ENCODE measurements at regions not wholly inside any gene's neighbourhood (a gene's known extent, or its start where the extent isn't known, plus 50 kb on each side); places are given as distances from the start of the nearest gene placed in this dataset.

DNA sequence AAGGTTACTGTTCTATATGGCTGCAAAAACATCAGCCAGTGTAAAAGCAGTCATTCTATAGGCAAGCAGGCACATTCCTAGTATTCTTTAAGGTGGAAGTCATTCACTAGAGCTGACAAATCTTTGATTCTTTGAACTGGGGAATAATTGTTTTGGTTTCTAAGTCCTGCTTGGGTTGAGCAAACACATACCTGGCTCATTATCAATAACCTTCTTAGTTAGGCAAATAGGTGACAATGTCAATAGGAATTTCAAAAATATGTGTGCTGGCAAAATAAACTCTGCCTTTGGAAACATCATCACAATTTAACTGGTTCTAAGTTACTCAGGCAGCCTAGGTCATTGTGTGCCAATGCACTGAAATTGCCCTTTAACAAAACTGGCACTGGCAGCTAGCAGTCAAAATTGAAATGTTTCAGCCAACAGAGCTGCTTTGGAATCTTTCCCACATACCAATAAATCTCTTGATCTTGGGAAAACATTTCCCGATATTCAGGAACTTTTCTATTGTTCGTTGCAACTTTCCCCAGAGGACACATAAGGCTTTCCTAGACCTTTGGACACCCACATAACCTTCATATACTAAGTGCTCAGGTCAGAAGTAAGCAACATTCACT lies 402.0 kb upstream of the MMADHC start:
- no peak for DNase-seq

DNA sequence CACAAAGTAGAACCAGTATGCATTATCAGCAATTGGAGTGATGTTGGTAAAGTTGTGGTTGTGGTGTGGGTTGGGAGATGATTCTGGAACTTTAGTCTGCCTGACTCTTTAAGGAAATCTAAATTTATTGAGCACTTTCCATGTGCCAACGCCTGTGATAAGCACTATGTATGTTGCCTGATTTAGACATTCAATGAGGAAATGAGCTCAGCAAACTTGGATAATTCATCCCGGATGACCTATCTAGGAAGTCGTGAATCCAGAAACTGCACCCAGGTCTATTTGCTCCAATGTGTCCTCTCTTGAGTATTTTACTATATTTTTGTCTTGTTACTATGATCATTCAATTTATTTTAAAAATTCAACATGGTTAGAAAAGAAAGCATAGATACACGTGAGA lies 400.8 kb upstream of the MMADHC start:
- DNase-seq: no peak

DNA sequence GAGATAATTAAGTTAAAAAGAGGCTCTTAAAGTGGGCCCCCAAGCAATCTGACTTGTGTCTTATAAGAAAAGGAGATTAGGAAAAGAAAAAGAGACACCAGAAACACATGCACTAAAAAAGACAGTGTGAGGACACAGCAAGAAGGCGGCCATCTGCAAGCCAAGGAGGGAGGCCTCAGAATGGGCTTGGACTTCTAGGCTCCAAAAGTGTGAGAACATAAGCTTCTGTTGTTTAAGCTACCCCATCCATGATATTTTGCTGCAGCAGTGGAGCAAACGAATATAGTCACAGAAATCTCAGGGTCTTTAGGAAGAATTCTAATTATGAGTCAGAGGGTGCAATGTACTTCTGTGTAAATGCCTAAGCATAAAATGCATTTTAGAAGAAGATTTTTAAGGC lies 399.3 kb upstream of the MMADHC start:
- DNase-seq: no peak

DNA sequence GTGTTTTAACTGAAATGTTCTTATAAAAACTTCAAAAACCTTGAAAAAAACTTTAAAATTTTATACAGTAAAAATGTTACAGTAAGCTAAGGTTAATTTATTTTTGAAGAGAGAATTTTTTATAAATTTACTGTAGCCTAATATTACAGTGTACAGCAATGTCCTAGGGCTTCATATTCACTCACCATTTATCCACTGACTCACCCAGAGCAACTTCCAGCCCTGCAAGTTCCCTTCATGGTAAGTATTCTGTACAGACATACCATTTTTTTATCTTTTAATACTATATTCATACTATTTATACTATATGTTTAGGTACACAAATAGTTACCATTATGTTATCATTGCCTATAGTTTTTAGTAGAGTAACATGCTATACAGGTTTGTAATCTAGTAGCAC lies 396.7 kb upstream of the MMADHC start:
- no peak for DNase-seq

DNA sequence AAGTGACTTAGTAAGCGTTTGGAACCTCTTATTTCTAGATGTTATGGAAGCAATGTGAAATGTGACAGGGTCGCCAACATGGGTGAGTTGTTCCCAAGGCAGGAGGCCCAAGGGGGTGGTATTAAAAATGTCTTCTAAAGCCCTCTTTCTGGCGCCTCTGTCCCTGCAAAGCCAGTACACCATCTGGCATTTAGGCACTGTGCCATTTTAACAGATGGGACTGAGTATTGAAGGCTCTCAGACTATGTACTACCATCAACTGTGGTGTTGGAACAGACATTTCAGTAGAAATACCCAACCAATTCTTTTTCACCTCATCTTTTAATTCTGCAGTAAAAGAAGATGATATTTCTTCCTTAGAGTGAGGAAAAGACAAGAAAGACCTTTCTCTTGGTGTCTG lies 384.5 kb upstream of the MMADHC start:
- DNase-seq: no peak

DNA sequence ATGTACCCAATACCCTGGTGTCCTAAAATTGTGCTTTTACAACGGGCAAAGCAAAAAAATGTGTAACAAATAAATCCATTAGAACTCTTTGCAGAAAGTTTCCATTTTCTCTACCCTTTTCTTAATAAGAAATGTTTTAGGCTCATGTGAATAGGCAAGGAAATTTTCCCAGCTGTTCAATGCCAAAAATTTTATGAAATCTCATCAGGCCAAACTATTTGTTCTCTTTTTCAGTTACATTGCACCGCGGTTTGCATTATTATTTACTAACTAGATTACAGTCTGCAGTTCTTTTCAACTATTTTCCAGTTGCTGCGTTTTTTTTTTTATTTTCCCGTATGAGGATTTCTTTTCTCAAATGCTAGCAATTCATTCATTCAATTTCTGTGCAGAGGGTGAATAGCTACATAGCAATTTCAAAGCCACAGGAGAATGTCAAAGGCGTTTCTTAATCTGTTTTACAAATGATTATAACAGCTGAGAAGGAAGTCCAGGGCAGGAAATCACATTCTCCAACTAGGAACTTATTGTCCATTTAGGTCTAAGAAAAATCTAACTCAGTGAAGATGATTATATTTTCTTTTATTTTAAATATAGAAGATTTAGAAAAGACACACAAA lies 367.5 kb upstream of the MMADHC start:
- no peak for DNase-seq

DNA sequence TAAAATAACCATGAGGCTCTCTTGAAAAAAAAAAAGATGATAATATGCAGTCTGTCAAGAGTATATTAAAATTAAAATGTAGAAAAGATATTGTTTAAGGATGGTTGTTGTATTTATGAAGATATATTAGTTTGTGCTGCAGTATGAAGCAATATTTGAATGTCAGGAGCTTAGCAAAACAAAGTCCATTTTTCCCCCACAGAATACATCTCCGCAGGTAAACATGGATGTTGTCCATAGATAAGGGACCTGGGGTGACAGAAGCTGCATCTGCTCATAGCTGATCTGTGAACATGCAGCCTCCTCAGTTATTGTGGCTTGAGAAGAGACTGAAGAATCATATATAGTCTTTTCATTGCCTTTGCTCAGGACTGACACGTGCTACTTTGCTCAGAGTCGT lies 366.1 kb upstream of the MMADHC start:
- DNase-seq: no peak

DNA sequence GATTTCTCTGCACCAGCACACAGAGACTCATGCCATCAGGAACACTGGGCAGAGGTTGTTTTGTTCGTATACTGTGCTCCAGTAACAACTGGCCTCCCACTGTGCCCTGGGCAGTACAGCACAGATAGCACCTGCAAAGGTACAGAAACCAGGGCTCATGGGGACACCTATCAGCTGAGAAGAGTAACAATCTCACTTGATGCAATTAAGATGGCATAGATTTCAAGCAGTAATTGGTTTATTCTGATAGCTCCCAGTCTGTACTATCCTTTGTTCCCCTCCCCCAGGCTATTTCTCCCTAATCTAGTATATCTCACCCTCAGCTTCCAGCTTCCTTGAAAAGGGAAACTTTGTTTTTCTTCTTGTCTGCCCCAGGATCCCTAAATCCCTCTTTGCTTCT lies 343.9 kb upstream of the MMADHC start:
- no peak for DNase-seq

DNA sequence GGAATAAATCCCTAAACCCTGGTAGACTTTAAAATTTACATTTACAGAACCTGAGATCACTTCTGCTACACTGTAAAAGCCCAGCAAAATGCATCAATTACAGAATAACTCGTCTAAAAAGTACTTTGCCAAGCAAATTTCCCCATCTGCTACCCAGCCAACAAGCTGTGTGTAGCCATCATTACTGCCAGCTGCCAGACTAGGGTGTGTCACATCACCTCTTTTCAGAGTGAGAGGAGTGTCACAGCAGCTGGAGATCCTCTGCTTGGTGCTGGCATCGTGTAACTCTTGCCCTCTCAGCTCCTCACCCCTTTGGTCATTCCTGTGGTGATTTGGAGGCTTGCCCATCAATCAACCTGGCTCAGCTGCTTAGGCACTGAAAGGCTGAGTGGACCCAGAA lies 340.4 kb upstream of the MMADHC start:
- DNase-seq: no peak

DNA sequence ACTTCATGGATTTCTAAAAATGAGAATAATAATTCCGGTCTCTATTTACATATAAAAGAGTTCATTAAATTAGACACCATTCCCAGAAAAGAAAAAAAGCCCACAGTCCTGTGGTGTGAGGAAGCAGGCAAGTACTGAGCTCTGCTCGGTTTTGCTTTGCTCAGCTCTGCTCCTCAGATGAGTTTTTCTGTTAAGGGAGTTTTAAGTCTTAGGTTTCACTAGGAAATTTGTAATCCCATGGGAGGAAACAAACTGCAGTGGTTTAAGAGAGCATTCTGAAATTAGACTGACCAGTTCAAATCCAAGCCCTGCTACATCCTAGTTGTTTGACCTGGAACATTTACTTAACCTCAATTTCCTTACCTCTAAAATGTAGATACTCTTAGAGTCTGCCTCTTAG lies 338.6 kb upstream of the MMADHC start:
- no peak for DNase-seq

DNA sequence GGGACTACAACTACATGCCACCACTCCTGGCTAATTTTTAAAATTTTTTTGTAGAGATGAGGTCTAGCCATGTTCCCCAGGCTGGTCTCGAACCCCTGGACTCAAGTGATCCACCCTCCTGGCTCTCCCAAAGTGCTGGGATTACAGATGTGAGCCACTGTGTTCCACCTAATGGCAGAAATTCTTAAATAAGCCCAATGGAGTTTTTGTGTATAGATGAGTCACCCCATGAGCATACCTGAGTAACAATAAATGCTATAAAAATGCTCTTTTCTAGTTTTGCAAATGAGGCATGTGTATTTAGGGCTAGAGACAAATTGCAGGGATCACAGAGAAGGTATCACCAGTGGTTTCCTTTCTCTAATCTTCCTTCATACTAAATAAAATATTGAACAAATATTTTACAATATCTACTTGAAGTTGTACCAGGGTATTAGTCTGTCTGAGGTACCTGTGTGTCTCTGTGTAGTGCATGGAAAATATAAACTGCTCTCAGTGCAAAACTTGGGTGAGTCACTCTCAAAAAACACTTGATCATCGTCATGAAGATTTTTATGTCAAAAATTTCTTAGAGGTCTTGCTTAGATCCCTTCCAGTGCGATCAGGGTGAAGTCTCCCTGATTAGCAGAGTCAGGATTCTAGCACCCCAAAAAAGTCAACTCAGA lies 337.1 kb upstream of the MMADHC start:
- no peak for DNase-seq

DNA sequence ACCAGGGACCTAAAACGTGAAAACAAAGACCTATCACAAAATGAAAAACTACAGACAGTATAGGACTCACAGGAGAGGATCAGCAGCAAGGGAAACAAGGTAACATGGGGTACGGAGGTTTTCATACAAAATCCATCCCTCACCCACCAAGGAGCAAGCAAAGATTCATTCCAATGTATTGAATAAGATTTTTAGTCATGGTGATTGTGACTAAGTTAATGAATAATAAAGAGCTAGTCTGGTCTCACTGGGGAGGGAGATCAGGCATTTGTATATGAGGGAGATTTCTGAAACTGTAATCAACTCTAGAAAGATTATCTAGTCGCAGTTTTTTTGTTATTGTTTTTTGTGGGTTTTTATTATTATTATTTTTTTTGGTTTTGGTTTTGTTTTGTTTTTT lies 336.5 kb upstream of the MMADHC start:
- no peak for DNase-seq

DNA sequence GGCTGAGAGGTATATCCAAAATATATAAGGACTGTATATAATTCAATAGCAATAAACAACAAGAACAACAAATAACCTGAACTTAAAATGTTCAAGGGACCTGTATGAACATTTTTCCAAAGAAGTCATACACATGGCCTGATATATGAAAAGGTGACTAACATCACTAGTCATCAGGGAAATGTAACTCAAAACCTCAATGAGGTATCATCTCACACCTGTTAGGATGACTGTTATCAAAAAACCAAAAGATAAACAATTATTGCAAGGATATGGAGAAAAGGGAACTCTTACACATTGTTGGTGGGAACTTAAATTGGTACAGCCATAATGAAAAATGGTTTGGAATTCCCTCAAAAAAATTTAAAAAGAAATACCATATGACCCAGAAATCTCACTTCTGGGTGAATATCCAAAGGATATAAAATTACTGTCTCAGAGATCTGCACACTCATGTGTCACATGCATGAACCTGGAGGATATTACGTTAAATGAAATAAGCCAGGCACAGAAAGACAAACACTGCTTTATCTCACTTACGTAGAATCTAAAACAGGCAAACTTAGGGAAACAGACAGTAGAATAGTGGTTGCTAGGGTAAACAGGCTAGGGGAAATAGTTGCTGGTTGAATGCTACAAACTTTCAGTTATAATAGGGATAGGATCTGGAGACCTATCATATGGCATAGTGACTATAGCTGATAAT lies 334.5 kb upstream of the MMADHC start:
- no peak for DNase-seq

DNA sequence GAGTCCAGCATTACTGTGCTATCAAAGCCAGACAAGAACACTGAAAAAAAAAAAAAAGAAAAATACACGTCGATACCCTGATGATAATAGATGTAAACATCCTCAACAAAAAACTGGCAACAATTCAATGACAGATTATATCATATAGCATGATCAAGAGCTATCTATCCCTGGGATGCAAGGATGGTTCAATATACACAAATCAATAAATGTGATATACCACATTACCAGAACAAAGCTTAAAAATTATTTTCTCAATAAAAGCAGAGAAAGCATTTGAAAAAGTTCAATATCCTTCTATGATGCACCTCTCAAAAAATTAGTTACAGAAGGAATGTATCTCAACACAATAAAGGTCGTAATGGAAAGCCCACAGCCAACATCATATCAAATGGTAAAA lies 332.8 kb upstream of the MMADHC start:
- no peak for DNase-seq

DNA sequence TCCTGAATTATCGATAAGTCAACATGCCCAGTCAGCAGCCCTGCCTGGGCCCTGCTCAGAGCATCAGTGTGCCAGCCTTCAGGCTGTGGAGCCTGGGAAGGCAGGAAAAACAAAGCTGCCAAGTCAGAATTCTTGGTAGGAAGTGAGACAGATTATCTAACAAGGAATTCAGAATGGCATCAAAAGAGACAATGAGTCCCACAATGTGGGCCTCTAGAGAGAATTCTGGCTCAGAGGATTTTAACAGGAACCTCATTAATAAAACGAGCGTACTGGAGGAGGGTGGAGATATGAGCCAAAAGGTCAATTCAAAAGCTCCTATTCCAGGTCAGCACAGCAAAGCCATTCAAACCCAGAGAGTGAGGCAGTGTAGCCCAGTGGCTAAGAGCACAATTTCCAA lies 327.6 kb upstream of the MMADHC start:
- no peak for DNase-seq

DNA sequence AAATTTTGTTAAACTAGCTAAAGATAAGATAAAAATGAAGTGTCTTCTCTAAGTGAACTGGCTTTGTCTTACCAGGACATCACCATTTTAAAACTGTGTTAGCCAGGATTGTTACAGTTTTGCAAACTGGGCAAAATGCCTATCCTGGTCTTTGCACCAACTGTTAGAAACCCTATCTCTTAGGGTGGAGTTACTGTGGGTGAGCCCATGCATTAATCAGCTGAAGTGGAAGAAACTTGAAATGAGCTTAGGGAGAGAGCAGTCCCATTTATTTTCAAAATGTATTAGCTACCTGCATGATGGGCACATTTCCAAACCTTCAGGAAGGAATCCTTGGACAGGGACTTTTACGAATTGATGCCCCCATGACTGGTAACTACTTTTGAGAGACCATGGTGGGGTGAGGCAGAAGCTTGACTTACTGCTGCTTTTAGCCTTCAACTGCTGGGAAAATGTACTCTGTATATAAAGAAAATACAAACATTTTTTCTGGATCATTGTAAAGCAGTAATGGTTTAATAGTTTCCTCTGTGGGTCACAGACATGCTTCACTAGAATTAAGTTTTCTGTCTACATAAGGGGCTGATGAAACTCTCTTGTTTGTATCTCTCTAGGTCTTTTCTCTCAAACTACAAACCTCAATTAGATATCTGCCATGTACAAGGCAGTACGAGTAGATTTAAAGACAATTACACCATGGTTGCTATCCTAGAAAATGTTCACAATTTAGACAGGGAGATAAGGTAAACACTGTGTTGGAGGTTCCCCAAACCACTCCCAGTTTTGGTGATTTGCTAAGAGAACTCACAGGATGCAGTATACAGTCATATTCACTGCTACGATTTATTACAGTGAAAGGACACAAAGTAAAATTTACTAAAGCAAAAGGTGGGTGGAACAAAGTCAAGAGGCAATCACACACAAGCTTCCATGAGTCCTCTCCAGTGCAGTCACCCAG lies 321.4 kb upstream of the MMADHC start:
- DNase-seq: peak; percentile 2

DNA sequence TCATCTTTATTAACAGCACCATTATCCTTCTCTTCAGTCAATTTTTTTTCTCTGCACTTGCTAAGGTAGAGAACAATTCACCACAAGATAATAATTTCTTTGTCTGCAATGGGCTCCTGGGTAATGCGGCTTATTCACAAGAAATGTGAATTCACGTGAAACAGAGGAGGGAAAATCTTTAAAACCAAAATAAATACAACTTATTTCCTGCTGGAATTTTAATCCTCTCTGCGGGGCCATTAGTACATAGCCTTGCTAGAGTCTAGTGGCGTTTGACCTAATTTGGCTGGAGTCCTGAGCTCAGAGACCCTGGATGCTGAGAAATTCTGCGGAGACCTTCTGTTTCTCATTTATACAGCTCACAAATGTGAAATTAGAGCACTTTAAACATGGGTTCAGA lies 319.3 kb upstream of the MMADHC start:
- DNase-seq: no peak

DNA sequence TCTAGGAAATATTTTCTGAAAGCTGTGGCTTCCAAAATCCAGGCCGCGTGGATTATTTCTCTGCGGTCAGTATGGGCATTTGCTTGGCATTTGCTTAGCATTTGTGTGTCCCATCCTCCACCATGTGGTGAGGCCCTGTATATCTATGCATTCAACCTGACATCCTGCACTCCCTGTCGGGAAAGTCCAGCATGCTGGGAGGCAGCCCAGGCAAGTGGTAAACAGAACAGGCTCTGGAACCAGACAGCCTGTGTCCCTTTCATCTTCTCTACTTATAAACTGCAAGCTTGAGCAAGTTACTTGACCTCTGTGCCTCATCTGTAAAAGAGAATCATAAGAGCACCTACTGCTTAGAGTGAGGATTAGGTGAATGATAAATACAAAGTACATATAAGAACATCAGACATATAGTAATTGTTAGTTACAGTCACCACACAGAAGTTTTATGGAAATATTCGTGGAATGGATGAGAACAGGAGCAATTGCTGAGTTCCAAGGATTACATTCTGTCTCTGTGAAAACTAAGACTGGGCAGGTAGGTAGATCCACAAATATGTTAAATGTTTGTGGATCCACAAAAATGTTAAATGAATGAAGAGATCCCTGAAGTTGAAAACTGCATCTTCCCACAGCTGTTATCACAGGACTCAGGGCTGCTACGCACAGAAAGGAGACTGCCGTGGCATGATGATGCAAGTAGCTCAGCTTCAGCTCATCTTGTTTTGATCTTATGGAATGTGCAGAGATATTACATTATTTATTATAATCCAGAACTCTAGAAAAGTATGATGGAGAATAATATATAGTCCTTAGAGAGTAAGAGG lies 317.0 kb upstream of the MMADHC start:
- no peak for DNase-seq

DNA sequence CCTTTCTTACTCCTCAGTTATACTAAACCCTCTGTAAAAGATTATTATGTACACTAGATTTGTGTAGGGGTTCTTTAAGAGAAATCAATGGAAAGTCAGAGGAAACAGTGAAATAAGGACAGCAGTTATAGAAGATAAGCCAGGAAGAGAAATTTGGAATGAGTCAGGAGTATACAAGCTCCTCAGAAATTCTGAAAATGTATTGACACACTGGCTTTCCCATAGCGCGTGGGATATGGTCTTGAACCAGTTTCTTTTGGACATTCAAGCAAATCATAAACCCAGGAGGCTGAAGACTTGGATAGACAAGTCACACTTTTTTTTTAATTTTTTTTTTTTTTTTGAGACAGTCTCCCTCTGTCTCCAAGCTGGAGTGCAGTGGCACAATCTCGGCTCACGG lies 316.1 kb upstream of the MMADHC start:
- no peak for DNase-seq

DNA sequence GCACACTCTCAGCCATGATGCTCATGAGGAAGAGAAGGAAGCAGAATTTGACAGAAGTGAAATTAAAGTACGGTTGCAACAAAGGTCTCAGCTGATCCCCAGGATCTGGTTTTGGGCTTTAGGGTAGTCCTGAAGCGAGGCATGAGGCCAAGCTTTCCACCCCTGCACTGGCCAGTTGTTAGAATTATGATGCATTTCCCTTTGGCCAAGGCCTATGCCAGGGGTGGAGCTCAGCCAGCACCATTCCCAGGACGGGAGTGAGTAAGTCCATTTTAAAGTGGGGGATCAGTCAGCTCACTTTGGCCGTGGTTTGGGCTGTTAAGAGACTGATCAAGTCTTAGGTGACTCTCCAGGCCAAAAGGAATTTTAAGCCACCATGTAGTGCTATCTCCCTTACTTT lies 314.5 kb upstream of the MMADHC start:
- no peak for DNase-seq

DNA sequence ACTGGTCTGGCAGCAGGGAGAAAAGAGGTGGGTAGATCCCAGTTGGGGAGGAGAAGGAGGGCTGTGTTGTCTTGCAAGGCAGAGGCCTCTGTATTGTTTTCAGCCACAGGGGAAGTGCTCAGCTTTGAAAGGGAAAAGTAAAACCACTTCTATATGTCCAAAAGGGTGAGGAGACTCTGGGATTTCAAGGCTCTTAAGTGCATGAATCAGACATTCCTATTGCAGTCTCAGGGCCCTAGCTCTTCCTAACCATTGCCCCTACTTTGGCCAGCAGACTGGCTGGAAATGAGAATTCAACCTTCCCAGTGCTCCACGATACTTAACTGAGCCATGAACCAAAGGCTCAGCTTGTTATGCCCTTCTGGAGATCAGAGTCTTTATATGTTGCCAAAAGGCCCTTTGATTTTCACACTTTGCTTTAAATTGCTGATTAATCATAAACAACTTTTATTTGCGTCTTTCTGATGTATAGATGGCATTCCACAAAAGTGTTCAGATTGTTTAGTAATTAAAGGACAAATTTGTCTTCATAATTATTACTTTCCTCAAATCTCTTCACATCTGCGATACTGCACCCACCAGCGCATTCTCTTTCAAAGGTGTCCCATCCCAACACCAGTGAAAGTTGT lies 313.8 kb upstream of the MMADHC start:
- no peak for DNase-seq

DNA sequence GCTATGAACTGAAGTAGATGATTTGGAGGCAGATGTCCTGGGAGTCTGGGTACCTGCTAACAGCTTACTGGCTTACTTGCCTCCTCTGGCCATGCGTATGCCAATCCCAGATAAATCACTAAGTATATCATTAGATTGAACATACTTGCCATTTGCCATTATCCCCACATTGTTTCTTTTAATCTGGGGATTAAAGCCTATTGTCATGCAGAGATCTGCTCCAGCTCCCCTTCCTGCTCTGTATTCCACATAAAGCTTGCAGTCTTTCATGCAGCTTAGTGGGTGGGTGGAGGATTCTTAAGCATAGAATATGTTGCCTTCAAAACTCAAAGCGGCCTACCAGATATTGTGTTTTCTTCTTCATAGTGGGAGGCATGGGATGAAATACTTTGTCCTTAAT lies 311.8 kb upstream of the MMADHC start:
- DNase-seq: no peak

All from NCI-H2029 treated with DMSO at 0.1 percent for 48 hours (cell line).